ENCODE measurements at regions not wholly inside any gene's neighbourhood (a gene's known extent, or its start where the extent isn't known, plus 50 kb on each side); places are given as distances from the start of the nearest gene placed in this dataset.

DNA sequence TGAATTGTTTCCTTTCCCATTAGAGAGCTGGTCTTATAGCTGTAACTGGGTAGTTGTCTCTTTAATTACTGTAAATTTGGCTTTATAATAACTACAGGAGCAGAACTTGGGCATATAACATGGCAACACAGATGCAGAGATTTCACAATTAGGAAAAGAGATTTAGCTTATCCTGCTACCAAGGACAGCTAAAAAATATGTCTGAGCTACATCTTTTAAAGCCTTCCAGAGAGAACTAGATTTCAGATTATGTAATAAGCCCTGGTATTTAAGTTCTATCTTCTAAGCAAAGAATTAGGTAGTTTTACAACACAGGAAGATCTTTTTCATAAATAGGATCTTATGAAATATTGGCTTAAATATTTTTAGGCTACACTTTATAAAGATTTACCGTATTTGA is 313.8 kb downstream of the S1PR1 start:
- Histone ChIP-seq H3K9me3 (no peaks in the 10 kb centered on the region), H3K4me1 (peaks cover 0 to 2% (median 0%) of the 10 kb centered on the region in 4 donors), H3K36me3 (no peaks in the 10 kb centered on the region), H3K4me3 (no peak overlapping the region), H3K27me3 (no peaks in the 10 kb centered on the region), H3K27ac (no peak overlapping the region)
- no peak for DNase-seq
- WGBS, 2 donors (ENCODE audit: low coverage in 1 of 2): 93 to 100% methylated on average over 1 of the region's 1 CpG
- intact Hi-C loops (cut with DNase I; ENCODE audit: low total_unique reads): no loop called here
- in situ Hi-C loops (cut with MboI; ENCODE audit: low pct_ligation_motif_present in 1 of 4, low pct_unique_long_range_greater_than_20kb in 1 of 4, low sequenced_read_pairs in 3 of 4): no loop called here
- TF ChIP-seq POLR2A (IDR thresholded peaks at IDR 0.05): no peak
- TF ChIP-seq CTCF (IDR thresholded peaks at IDR 0.05): no peak
- no peak for TF ChIP-seq POLR2AphosphoS5 (IDR thresholded peaks at IDR 0.05)
- TF ChIP-seq EP300 (IDR thresholded peaks at IDR 0.05; ENCODE audit: low read depth): no peak

- Histone ChIP-seq H3K27me3 (no peaks in the 10 kb centered on the region), H3K36me3 (no peaks in the 10 kb centered on the region), H3K27ac (peak overlapping the region in 2 of 4 donors; percentile 33 to 38), H3K4me3 (no peak overlapping the region), H3K9me3 (peaks cover 4 to 6% of the 10 kb centered on the region in 2 donors), H3K4me1 (peaks cover 0 to 9% (median 3%) of the 10 kb centered on the region in 4 donors)
- in situ Hi-C loops (cut with MboI; ENCODE audit: low pct_ligation_motif_present in 1 of 4, low pct_unique_long_range_greater_than_20kb in 1 of 4, low sequenced_read_pairs in 3 of 4) (no loop called here), intact Hi-C loops (cut with DNase I; ENCODE audit: low total_unique reads) (no loop called here)
- TF ChIP-seq POLR2AphosphoS5 (IDR thresholded peaks at IDR 0.05): peak in 2 of 3 donors; percentile 9 to 47
- TF ChIP-seq EP300 (IDR thresholded peaks at IDR 0.05; ENCODE audit: low read depth): no peak
- TF ChIP-seq CTCF (IDR thresholded peaks at IDR 0.05): no peak
- TF ChIP-seq POLR2A (IDR thresholded peaks at IDR 0.05): no peak
- WGBS, 2 donors (ENCODE audit: low coverage in 1 of 2): 46 to 61% methylated on average over 1 of the region's 1 CpG
- peak; percentile 15 for DNase-seq
These were observed 330.2 kb downstream of the S1PR1 start for GRCh38 chr1:101566883-101567538.

- in situ Hi-C loops (cut with MboI; ENCODE audit: low pct_ligation_motif_present in 1 of 4, low pct_unique_long_range_greater_than_20kb in 1 of 4, low sequenced_read_pairs in 3 of 4) (no loop called here), intact Hi-C loops (cut with DNase I; ENCODE audit: low total_unique reads) (no loop called here)
- WGBS, 2 donors (ENCODE audit: low coverage in 1 of 2): 48 to 50% methylated on average over 4 of the region's 4 CpGs
- peaks cover 0 to 9% (median 3%) of the 10 kb centered on the region in 4 donors for H3K4me1 ChIP-seq
- DNase-seq: peak; percentile 40
- H3K36me3 ChIP-seq: no peaks in the 10 kb centered on the region
- H3K9me3 ChIP-seq: peaks cover 4 to 6% of the 10 kb centered on the region in 2 donors
- H3K27me3 ChIP-seq: no peaks in the 10 kb centered on the region
- TF ChIP-seq CTCF (IDR thresholded peaks at IDR 0.05): peak; percentile 75 to 92 (median 83)
- no peak for TF ChIP-seq EP300 (IDR thresholded peaks at IDR 0.05; ENCODE audit: low read depth)
- TF ChIP-seq POLR2AphosphoS5 (IDR thresholded peaks at IDR 0.05): no peak
- no peak for TF ChIP-seq POLR2A (IDR thresholded peaks at IDR 0.05)
- H3K4me3 ChIP-seq: no peak overlapping the region
- H3K27ac ChIP-seq: peak overlapping the region in 2 of 4 donors; percentile 33 to 38
These were observed 330.9 kb downstream of the S1PR1 start for GRCh38 chr1:101567582-101568189.

GRCh38 chr1:101587741-101588140 is 350.9 kb downstream of the S1PR1 start:
- no peaks in the 10 kb centered on the region for H3K9me3 ChIP-seq
- H3K36me3 ChIP-seq: no peaks in the 10 kb centered on the region
- H3K27ac ChIP-seq: no peak overlapping the region
- 23 to 29% methylated on average over 4 to 5 of the region's 5 CpGs for WGBS, 2 donors (ENCODE audit: low coverage in 1 of 2)
- DNase-seq: peak; percentile 29
- in situ Hi-C loops (cut with MboI; ENCODE audit: low pct_ligation_motif_present in 1 of 4, low pct_unique_long_range_greater_than_20kb in 1 of 4, low sequenced_read_pairs in 3 of 4) (no loop called here), intact Hi-C loops (cut with DNase I; ENCODE audit: low total_unique reads) (loop anchor here (10.0 kb wide), 1 partner anchor 257 kb away; no protein-coding TSS in a partner anchor)
- no peak overlapping the region for H3K4me3 ChIP-seq
- no peaks in the 10 kb centered on the region for H3K27me3 ChIP-seq
- TF ChIP-seq POLR2A (IDR thresholded peaks at IDR 0.05) (no peak), CTCF (IDR thresholded peaks at IDR 0.05) (no peak), POLR2AphosphoS5 (IDR thresholded peaks at IDR 0.05) (no peak), EP300 (IDR thresholded peaks at IDR 0.05; ENCODE audit: low read depth) (no peak)
- H3K4me1 ChIP-seq: no peaks in the 10 kb centered on the region
